HG03558 (cell line): ENCODE measurements at regions not wholly inside any gene's neighbourhood (a gene's known extent, or its start where the extent isn't known, plus 50 kb on each side); places are given as distances from the start of the nearest gene placed in this dataset.
"Not testable (repeated sequence)": the region's sequence is repeated elsewhere in the genome, so short reads cannot be mapped to it uniquely, and the experiment has no call there.

Source experiments
- ATAC-seq: cut with Tn5 transposase; IDR thresholded peaks from one replicate; pipeline ENCODE4 v1.9.1; 2021; ENCODE audit warnings: moderate number of reproducible peaks; ENCODE audit not compliant: unreplicated experiment; ENCODE audit errors: extremely low read depth

GRCh38 chr4:148893095-148893494 lies 450.9 kb upstream of the NR3C2 start:
- ATAC-seq, result no peak

- no peak for ATAC-seq
Measured at GRCh38 chr4:148883891-148884290, 441.7 kb upstream of the NR3C2 start.

GRCh38 chr4:148883435-148883834 lies 441.2 kb upstream of the NR3C2 start:
- ATAC-seq, result no peak

GRCh38 chr4:148881860-148882643 lies 439.8 kb upstream of the NR3C2 start:
- no peak for ATAC-seq

- no peak for ATAC-seq
Measured at GRCh38 chr4:148874331-148874730, 432.1 kb upstream of the NR3C2 start.

- no peak for ATAC-seq
Measured at GRCh38 chr4:148868191-148868590, 426.0 kb upstream of the NR3C2 start.

GRCh38 chr4:148866666-148867065 lies 424.5 kb upstream of the NR3C2 start:
- no peak for ATAC-seq

- ATAC-seq, result no peak
Measured at GRCh38 chr4:148857973-148858534, 415.8 kb upstream of the NR3C2 start.

- ATAC-seq, result no peak
Measured at GRCh38 chr4:148857239-148857972, 415.2 kb upstream of the NR3C2 start.

- no peak for ATAC-seq
Measured at GRCh38 chr4:148854203-148854602, 412.0 kb upstream of the NR3C2 start.

GRCh38 chr4:148852092-148852699 lies 410.0 kb upstream of the NR3C2 start:
- ATAC-seq, result no peak

- ATAC-seq, result no peak
Measured at GRCh38 chr4:148850257-148850995, 408.2 kb upstream of the NR3C2 start.

GRCh38 chr4:148849581-148849980 lies 407.4 kb upstream of the NR3C2 start:
- no peak for ATAC-seq

GRCh38 chr4:148847544-148848255 lies 405.5 kb upstream of the NR3C2 start:
- ATAC-seq, result no peak

GRCh38 chr4:148845609-148846008 lies 403.4 kb upstream of the NR3C2 start:
- ATAC-seq, result no peak

- no peak for ATAC-seq
Measured at GRCh38 chr4:148843625-148844024, 401.4 kb upstream of the NR3C2 start.

- no peak for ATAC-seq
Measured at GRCh38 chr4:148842843-148843242, 400.6 kb upstream of the NR3C2 start.

- ATAC-seq, result not testable (repeated sequence)
Measured at GRCh38 chr4:148837571-148837970, 395.4 kb upstream of the NR3C2 start.

- no peak for ATAC-seq
Measured at GRCh38 chr4:148834804-148835631, 392.8 kb upstream of the NR3C2 start.
